Mucosa of gallbladder (tissue), 1 donor: ENCODE measurements at regions not wholly inside any gene's neighbourhood (a gene's known extent, or its start where the extent isn't known, plus 50 kb on each side); places are given as distances from the start of the nearest gene placed in this dataset.

Experiments used
- DNase-seq: peaks from one replicate; pipeline ENCODE4 v3.0.0-alpha.2; 2020; ENCODE audit warnings: low spot score
- donor health status: DM: no; HTN: no; CAD: no.

- no peak for DNase-seq
These were observed 420.7 kb downstream of the INSC start for GRCh38 chr11:15535414-15535813.

GRCh38 chr11:15536438-15536837 lies 421.7 kb downstream of the INSC start:
- DNase-seq: no peak

GRCh38 chr11:15539645-15540044 lies 424.9 kb downstream of the INSC start:
- DNase-seq: no peak

GRCh38 chr11:15541079-15541478 lies 426.4 kb downstream of the INSC start:
- DNase-seq: no peak

GRCh38 chr11:15544353-15544752 lies 429.6 kb downstream of the INSC start:
- DNase-seq: no peak

- DNase-seq: no peak
These were observed 433.0 kb downstream of the INSC start for GRCh38 chr11:15547685-15548084.

- DNase-seq: no peak
These were observed 437.5 kb downstream of the INSC start for GRCh38 chr11:15551901-15552851.

- DNase-seq: no peak
These were observed 440.4 kb downstream of the INSC start for GRCh38 chr11:15555161-15555560.

GRCh38 chr11:15557457-15558230 lies 442.9 kb downstream of the INSC start:
- no peak for DNase-seq

- no peak for DNase-seq
These were observed 443.9 kb downstream of the INSC start for GRCh38 chr11:15558513-15559181.

GRCh38 chr11:15560689-15561467 lies 446.2 kb downstream of the INSC start:
- no peak for DNase-seq

- DNase-seq: no peak
These were observed 447.5 kb downstream of the INSC start for GRCh38 chr11:15562230-15562629.

- DNase-seq: no peak
These were observed 448.3 kb downstream of the INSC start for GRCh38 chr11:15563054-15563453.

- DNase-seq: peak; percentile 65
These were observed 451.2 kb downstream of the INSC start for GRCh38 chr11:15565880-15566279.

- DNase-seq: no peak
These were observed 453.7 kb downstream of the INSC start for GRCh38 chr11:15568440-15568839.

GRCh38 chr11:15569305-15570025 lies 454.7 kb downstream of the INSC start:
- no peak for DNase-seq

- DNase-seq: no peak
These were observed 460.7 kb downstream of the INSC start for GRCh38 chr11:15575409-15575808.

GRCh38 chr11:15576769-15577168 lies 462.0 kb downstream of the INSC start:
- no peak for DNase-seq

- DNase-seq: no peak
These were observed 462.8 kb downstream of the INSC start for GRCh38 chr11:15577519-15577918.

- DNase-seq: no peak
These were observed 464.7 kb downstream of the INSC start for GRCh38 chr11:15579287-15580001.
